ENCODE measurements at regions not wholly inside any gene's neighbourhood (a gene's known extent, or its start where the extent isn't known, plus 50 kb on each side); places are given as distances from the start of the nearest gene placed in this dataset.

DNA sequence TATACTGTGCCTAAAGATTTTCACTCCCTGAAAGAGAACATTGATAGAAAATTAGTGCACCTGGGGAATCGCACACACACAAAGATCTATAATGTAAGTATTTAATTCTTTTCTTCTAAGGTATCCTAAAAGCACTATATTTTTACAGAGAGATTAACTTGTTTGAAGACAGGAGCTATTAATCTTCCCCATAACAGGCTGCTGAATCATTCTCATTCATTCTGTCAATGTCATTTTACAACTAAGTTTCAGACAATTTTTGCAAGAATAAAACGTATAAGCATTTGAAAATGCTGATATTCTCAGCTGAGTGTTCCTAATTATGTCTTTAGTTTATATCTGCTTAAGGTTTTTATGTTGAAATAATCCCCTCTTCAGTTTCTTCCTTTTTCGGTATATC lies 776.7 kb downstream of the NXPH1 start:
- Histone ChIP-seq H3K27me3 (no peaks in the 10 kb centered on the region), H3K4me1 (no peaks in the 10 kb centered on the region), H3K36me3 (no peaks in the 10 kb centered on the region), H3K27ac (no peak overlapping the region), H3K9me3 (no peaks in the 10 kb centered on the region), H3K4me3 (no peak overlapping the region)
- no peak for DNase-seq
- TF ChIP-seq, protein P1, sequence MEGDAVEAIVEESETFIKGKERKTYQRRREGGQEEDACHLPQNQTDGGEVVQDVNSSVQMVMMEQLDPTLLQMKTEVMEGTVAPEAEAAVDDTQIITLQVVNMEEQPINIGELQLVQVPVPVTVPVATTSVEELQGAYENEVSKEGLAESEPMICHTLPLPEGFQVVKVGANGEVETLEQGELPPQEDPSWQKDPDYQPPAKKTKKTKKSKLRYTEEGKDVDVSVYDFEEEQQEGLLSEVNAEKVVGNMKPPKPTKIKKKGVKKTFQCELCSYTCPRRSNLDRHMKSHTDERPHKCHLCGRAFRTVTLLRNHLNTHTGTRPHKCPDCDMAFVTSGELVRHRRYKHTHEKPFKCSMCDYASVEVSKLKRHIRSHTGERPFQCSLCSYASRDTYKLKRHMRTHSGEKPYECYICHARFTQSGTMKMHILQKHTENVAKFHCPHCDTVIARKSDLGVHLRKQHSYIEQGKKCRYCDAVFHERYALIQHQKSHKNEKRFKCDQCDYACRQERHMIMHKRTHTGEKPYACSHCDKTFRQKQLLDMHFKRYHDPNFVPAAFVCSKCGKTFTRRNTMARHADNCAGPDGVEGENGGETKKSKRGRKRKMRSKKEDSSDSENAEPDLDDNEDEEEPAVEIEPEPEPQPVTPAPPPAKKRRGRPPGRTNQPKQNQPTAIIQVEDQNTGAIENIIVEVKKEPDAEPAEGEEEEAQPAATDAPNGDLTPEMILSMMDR (IDR thresholded peaks at IDR 0.05), result no peak
- no peak for TF ChIP-seq POLR2AphosphoS5 (IDR thresholded peaks at IDR 0.05)
- TF ChIP-seq POLR2A (IDR thresholded peaks at IDR 0.05), result no peak
- no peak for TF ChIP-seq EP300 (IDR thresholded peaks at IDR 0.05)
- WGBS, 5 donors, result 56 to 66% (median 65%) methylated on average over 3 of the region's 3 CpGs
- intact Hi-C loops (cut with DNase I; ENCODE audit: low total_unique reads), result no loop called here

GRCh38 chr7:9217204-9217603 lies 783.8 kb downstream of the NXPH1 start:
- no peak overlapping the region for H3K27ac ChIP-seq
- H3K27me3 ChIP-seq, result no peaks in the 10 kb centered on the region
- 32 to 89% (median 85%) methylated on average over 1 of the region's 1 CpG for WGBS, 5 donors
- TF ChIP-seq EP300 (IDR thresholded peaks at IDR 0.05) (no peak), POLR2AphosphoS5 (IDR thresholded peaks at IDR 0.05) (no peak), POLR2A (IDR thresholded peaks at IDR 0.05) (no peak)
- TF ChIP-seq, protein P1 (IDR thresholded peaks at IDR 0.05), result no peak
- H3K4me1 ChIP-seq, result no peaks in the 10 kb centered on the region
- H3K9me3 ChIP-seq, result no peaks in the 10 kb centered on the region
- DNase-seq, result no peak
- intact Hi-C loops (cut with DNase I; ENCODE audit: low total_unique reads), result no loop called here
- H3K4me3 ChIP-seq, result no peak overlapping the region
- no peaks in the 10 kb centered on the region for H3K36me3 ChIP-seq

DNA sequence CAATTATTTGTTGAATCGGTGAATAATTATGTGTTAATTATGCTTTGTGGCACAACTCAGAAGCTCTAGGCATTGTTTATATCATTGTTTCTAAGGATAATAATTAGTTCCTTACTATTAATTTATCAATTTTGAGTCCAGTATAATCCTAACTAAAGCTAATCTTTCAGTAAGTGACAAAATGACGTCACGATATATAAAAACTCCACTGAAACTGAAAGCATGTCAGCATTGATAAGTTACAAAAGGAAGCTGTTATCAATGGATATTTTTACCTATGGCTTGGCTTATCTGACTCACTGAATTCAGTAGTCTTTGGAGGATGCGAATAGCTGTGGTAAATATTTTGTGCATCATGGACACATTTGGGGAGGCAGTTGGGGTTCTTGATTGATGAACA lies 793.1 kb downstream of the NXPH1 start:
- Histone ChIP-seq H3K27me3 (no peaks in the 10 kb centered on the region), H3K4me3 (no peak overlapping the region), H3K36me3 (no peaks in the 10 kb centered on the region), H3K4me1 (no peaks in the 10 kb centered on the region), H3K27ac (no peak overlapping the region), H3K9me3 (peaks cover 0 to 8% (median 0%) of the 10 kb centered on the region in 4 donors)
- intact Hi-C loops (cut with DNase I; ENCODE audit: low total_unique reads), result no loop called here
- WGBS, 5 donors, result 66 to 90% (median 77%) methylated on average over 4 of the region's 4 CpGs
- TF ChIP-seq, protein P1 (IDR thresholded peaks at IDR 0.05), result no peak
- TF ChIP-seq EP300 (IDR thresholded peaks at IDR 0.05), result no peak
- no peak for TF ChIP-seq POLR2AphosphoS5 (IDR thresholded peaks at IDR 0.05)
- TF ChIP-seq POLR2A (IDR thresholded peaks at IDR 0.05), result no peak
- DNase-seq, result no peak

DNA sequence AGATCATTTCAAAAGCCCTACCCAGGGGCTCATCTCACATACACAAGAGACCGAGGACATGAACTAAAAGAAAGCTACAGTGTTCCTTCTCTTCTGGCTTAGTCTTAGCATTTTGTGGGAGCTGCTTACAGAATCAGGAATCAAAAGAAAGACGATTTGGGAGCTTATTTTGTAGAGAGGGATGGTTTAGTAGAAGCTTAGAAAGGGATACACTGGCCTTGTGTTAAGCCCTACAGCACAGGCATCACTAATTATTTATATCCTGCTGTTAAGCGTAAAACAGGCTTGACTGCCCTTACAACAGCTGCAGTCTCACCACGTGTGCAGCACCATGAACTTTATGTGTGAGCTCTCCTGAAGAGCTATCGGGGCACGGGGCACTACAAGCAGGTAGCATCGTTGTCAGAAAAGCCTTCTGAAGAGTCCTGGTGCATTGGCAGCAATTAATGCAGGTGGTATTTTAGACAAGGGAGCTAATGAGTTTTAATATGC lies 798.3 kb downstream of the NXPH1 start:
- DNase-seq, result peak in 1 of 2 donors; percentile 29

More for the DNA sequence above, 798.3 kb downstream of the NXPH1 start:
- TF ChIP-seq POLR2A (IDR thresholded peaks at IDR 0.05), result no peak
- TF ChIP-seq EP300 (IDR thresholded peaks at IDR 0.05), result no peak
- TF ChIP-seq, protein P1 (IDR thresholded peaks at IDR 0.05), result no peak
- TF ChIP-seq POLR2AphosphoS5 (IDR thresholded peaks at IDR 0.05), result no peak
- Histone ChIP-seq H3K9me3 (no peaks in the 10 kb centered on the region), H3K4me3 (no peak overlapping the region), H3K27ac (no peak overlapping the region), H3K4me1 (no peaks in the 10 kb centered on the region), H3K27me3 (no peaks in the 10 kb centered on the region), H3K36me3 (no peaks in the 10 kb centered on the region)
- intact Hi-C loops (cut with DNase I; ENCODE audit: low total_unique reads), result no loop called here
- 43 to 48% (median 45%) methylated on average over 7 of the region's 7 CpGs for WGBS, 5 donors
